ENCODE measurements at regions not wholly inside any gene's neighbourhood (a gene's known extent, or its start where the extent isn't known, plus 50 kb on each side); places are given as distances from the start of the nearest gene placed in this dataset.

GRCh38 chr4:33085709-33086108 lies 2365.5 kb downstream of the PCDH7 start:
- TF ChIP-seq POLR2A (IDR thresholded peaks at IDR 0.05): no peak
- TF ChIP-seq CTCF (IDR thresholded peaks at IDR 0.05): no peak
- Histone ChIP-seq H3K27ac (no peak overlapping the region), H3K4me3 (no peak overlapping the region), H3K27me3 (no peaks in the 10 kb centered on the region), H3K4me1 (peaks cover 0 to 6% (median under 1%) of the 10 kb centered on the region in 4 donors), H3K36me3 (no peaks in the 10 kb centered on the region), H3K9me3 (no peaks in the 10 kb centered on the region)
- WGBS (ENCODE audit: insufficient coverage, low coverage, low lambda C conversion rate, missing lambda C conversion rate): 50% methylated on average over 2 of the region's 2 CpGs
- intact Hi-C loops (cut with DNase I): no loop called here
- ATAC-seq: no peak
- DNase-seq: no peak

DNA sequence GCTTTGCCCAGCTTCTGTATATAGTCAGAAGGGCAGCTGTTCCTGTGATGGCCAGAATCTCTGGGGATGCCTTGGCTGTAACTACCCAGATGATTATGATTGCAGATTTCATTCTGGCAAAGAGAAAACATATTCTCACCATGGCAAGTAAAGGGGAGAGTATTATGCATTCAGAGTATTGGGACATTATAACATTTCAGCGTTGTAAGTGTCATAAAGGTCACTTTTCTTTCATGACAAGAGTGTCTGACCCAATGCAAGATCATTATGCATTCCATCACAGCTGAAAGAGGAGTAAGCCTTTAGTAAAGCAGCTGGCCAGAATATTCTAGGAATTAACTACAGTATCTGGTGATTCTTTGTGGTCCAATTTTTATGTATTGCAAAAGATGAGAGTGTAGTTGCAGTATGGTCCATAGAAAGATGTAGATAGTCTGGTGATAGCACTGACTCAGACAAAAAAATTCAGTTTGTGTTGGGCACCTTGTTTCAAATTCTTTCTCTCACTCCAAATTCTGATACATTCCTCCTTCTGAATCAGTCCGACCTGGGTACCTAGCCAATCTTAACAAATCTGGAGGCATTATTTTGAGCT lies 2366.3 kb downstream of the PCDH7 start:
- no peaks in the 10 kb centered on the region for H3K36me3 ChIP-seq
- no peaks in the 10 kb centered on the region for H3K9me3 ChIP-seq
- TF ChIP-seq CTCF (IDR thresholded peaks at IDR 0.05): no peak
- H3K27me3 ChIP-seq: no peaks in the 10 kb centered on the region
- WGBS (ENCODE audit: insufficient coverage, low coverage, low lambda C conversion rate, missing lambda C conversion rate): 50% methylated on average over 1 of the region's 2 CpGs
- H3K4me3 ChIP-seq: no peak overlapping the region
- no peaks in the 10 kb centered on the region for H3K4me1 ChIP-seq
- intact Hi-C loops (cut with DNase I): no loop called here
- ATAC-seq (no peak), DNase-seq (no peak)
- H3K27ac ChIP-seq: no peak overlapping the region

DNA sequence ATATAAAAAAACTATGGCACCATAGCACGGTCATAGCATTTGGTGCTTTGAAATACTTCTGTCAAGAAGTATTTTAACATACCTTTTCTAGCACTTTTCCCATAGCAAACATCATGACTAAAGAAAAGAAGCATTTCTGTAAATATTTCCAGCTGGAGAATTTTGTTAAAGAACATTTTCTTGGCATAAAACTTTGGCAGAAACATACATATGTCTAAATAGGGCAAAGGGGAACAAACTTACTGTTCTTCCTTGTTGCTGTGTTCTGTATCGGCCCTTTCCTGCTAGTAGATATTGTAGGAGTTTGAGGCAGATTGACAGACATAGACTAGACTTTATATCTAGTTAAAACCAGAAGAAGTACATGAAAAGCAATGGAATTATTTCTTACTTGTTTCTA lies 2368.5 kb downstream of the PCDH7 start:
- no peak overlapping the region for H3K4me3 ChIP-seq
- WGBS (ENCODE audit: insufficient coverage, low coverage, low lambda C conversion rate, missing lambda C conversion rate): 59% methylated on average over 2 of the region's 2 CpGs
- intact Hi-C loops (cut with DNase I): no loop called here
- H3K27me3 ChIP-seq: no peaks in the 10 kb centered on the region
- DNase-seq (no peak), ATAC-seq (peak in 1 of 4 donors; percentile 50)
- H3K4me1 ChIP-seq: no peaks in the 10 kb centered on the region
- H3K9me3 ChIP-seq: no peaks in the 10 kb centered on the region
- TF ChIP-seq POLR2A (IDR thresholded peaks at IDR 0.05) (no peak), CTCF (IDR thresholded peaks at IDR 0.05) (no peak)
- no peak overlapping the region for H3K27ac ChIP-seq
- H3K36me3 ChIP-seq: no peaks in the 10 kb centered on the region

GRCh38 chr4:33090910-33091309 lies 2370.7 kb downstream of the PCDH7 start:
- H3K4me3 ChIP-seq: no peak overlapping the region
- TF ChIP-seq CTCF (IDR thresholded peaks at IDR 0.05) (no peak), POLR2A (IDR thresholded peaks at IDR 0.05) (no peak)
- WGBS (ENCODE audit: insufficient coverage, low coverage, low lambda C conversion rate, missing lambda C conversion rate): 82% methylated on average over 2 of the region's 6 CpGs
- H3K36me3 ChIP-seq: no peaks in the 10 kb centered on the region
- ATAC-seq: no peak
- H3K27ac ChIP-seq: no peak overlapping the region
- no peak for DNase-seq
- intact Hi-C loops (cut with DNase I): no loop called here
- H3K27me3 ChIP-seq: no peaks in the 10 kb centered on the region
- H3K9me3 ChIP-seq: no peaks in the 10 kb centered on the region
- no peaks in the 10 kb centered on the region for H3K4me1 ChIP-seq

DNA sequence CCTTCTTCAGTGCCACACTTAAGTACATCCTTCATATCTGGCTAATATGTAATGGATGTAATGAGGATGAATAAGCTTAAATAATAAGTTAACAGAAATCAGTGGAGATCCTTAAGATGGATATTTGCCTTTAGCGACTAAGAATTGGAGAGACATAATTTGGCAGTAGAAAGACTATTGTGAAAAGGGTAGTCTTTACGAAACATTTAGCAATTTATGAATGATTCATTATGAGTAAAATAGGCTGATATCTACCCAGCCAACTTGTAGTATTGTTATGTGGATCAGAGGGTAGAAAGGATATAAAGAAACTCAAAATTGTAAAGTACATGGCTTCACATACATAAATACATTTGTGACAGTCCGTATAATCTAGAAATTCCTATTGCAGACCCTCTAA lies 2371.8 kb downstream of the PCDH7 start:
- H3K27me3 ChIP-seq: no peaks in the 10 kb centered on the region
- intact Hi-C loops (cut with DNase I): no loop called here
- H3K36me3 ChIP-seq: no peaks in the 10 kb centered on the region
- WGBS (ENCODE audit: insufficient coverage, low coverage, low lambda C conversion rate, missing lambda C conversion rate): 76% methylated on average over 3 of the region's 3 CpGs
- no peak overlapping the region for H3K27ac ChIP-seq
- no peak for ATAC-seq
- no peak for DNase-seq
- no peak for TF ChIP-seq POLR2A (IDR thresholded peaks at IDR 0.05)
- TF ChIP-seq CTCF (IDR thresholded peaks at IDR 0.05): no peak
- no peak overlapping the region for H3K4me3 ChIP-seq
- H3K9me3 ChIP-seq: no peaks in the 10 kb centered on the region
- no peaks in the 10 kb centered on the region for H3K4me1 ChIP-seq

All from right lobe of liver (tissue), 6 donors.